ENCODE measurements at regions not wholly inside any gene's neighbourhood (a gene's known extent, or its start where the extent isn't known, plus 50 kb on each side); places are given as distances from the start of the nearest gene placed in this dataset.

GRCh38 chr13:39803156-39803555 lies 147.7 kb downstream of the COG6 start:
- H3K4me3 ChIP-seq (ENCODE audit: low read depth, low read length) = no peak overlapping the region
- no peak for DNase-seq (ENCODE audit: low read depth)
- no peak for TF ChIP-seq CTCF (IDR thresholded peaks at IDR 0.05; ENCODE audit: low read depth, low read length)

DNA sequence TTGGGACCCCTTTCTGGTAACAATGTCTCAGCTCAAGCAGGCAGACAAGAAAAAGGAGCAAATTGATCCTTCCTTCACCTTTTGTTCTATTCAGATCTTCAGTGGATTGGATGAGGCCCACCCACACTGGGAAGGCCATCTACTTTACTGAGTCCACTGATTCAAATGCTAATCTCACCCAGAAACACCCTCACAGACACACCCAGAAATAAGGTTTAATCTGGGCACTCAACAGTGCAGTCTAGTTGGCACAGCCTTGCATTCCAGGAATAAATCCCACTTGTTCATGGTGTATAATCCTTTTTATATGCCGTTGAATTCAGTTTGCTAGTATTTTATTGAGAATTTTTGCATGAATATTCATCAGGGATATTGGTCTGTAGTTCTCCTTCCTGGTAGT lies 148.4 kb downstream of the COG6 start:
- no peak overlapping the region for H3K4me3 ChIP-seq (ENCODE audit: low read depth, low read length)
- TF ChIP-seq MYC (IDR thresholded peaks at IDR 0.05; ENCODE audit: low read depth, low read length) (no peak), POLR2A (IDR thresholded peaks at IDR 0.05; ENCODE audit: extremely low read depth, insufficient read length) (no peak), CTCF (IDR thresholded peaks at IDR 0.05; ENCODE audit: low read depth, low read length) (no peak)
- TF ChIP-seq, protein P1, sequence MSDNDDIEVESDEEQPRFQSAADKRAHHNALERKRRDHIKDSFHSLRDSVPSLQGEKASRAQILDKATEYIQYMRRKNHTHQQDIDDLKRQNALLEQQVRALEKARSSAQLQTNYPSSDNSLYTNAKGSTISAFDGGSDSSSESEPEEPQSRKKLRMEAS (IDR thresholded peaks at IDR 0.05; ENCODE audit: low read depth, low read length) = no peak
- DNase-seq (ENCODE audit: low read depth) = no peak

DNA sequence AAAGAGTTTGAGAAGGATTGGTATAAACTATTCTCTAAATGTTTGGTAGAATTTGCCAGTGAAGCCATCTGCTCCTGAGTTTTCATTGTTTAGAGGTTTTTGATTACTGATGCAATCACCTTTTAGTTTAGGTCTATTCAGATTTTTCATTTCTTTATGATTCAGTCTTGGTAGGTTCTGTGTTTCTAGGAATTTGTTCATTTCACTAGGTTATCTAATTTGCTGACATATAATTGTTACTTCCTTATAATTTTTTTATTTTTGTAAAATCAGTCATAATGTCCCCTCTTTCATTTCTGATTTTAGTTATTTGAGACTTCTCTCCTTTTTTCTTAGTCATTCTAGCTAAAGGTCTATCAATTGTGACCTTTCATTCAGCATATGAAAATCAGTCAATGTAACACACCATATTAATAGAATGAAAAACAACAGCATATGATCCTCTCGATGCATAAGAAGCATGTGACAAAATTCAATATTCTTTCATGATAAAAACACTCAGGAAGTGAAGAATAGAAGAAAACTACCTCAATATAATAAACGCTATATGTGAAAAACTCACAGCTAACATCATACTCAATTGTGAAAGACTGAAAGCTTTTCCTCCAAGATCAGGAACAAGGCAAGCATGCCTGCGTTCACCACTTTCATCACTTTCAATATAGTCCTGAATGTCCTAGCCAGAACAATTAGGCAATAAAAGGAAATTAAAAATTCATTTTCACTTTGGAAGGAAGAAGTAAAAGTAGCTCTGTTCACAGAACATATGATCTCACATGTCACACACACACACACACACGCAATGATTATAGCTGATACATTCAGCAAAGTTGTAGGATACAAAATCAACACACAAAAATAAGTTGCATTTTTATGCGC lies 149.1 kb downstream of the COG6 start:
- no peak for TF ChIP-seq MYC (IDR thresholded peaks at IDR 0.05; ENCODE audit: low read depth, low read length)
- H3K4me3 ChIP-seq (ENCODE audit: low read depth, low read length) = no peak overlapping the region
- DNase-seq (ENCODE audit: low read depth) = no peak

GRCh38 chr13:39809466-39809865 lies 154.0 kb downstream of the COG6 start:
- no peak for DNase-seq (ENCODE audit: low read depth)
- TF ChIP-seq CTCF (IDR thresholded peaks at IDR 0.05; ENCODE audit: low read depth, low read length) (no peak), MYC (IDR thresholded peaks at IDR 0.05; ENCODE audit: low read depth, low read length) (no peak), POLR2A (IDR thresholded peaks at IDR 0.05; ENCODE audit: extremely low read depth, insufficient read length) (no peak)
- TF ChIP-seq, protein P1 (IDR thresholded peaks at IDR 0.05; ENCODE audit: low read depth, low read length) = no peak
- no peak overlapping the region for H3K4me3 ChIP-seq (ENCODE audit: low read depth, low read length)

GRCh38 chr13:39810091-39810877 lies 154.8 kb downstream of the COG6 start:
- no peak for DNase-seq (ENCODE audit: low read depth)
- no peak for TF ChIP-seq POLR2A (IDR thresholded peaks at IDR 0.05; ENCODE audit: extremely low read depth, insufficient read length)
- no peak for TF ChIP-seq MYC (IDR thresholded peaks at IDR 0.05; ENCODE audit: low read depth, low read length)
- no peak for TF ChIP-seq CTCF (IDR thresholded peaks at IDR 0.05; ENCODE audit: low read depth, low read length)
- TF ChIP-seq, protein P1 (IDR thresholded peaks at IDR 0.05; ENCODE audit: low read depth, low read length) = no peak
- H3K4me3 ChIP-seq (ENCODE audit: low read depth, low read length) = no peak overlapping the region

DNA sequence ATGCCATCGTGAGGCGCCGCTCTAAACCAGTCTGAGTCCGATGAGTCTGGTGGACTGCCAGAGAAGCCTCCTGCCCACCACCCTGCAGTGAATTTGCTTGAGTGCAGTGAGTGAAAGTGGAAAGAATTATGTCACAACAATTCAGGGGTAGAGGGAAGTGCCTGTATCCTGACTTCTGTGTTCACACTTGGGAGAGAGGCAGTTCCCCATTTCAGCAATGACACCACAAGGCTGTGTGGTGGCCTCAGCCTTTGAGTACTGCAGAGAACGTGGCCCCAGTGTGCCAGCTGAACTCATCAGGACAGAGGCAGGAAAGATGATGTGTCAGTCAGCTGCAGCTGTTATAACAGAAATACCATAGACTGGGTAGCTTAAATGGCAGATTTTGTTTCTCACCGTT lies 155.6 kb downstream of the COG6 start:
- H3K4me3 ChIP-seq (ENCODE audit: low read depth, low read length) = no peak overlapping the region
- TF ChIP-seq MYC (IDR thresholded peaks at IDR 0.05; ENCODE audit: low read depth, low read length) (no peak; the same call in none of the 2 replicates), CTCF (IDR thresholded peaks at IDR 0.05; ENCODE audit: low read depth, low read length) (no peak), POLR2A (IDR thresholded peaks at IDR 0.05; ENCODE audit: extremely low read depth, insufficient read length) (no peak)
- TF ChIP-seq, protein P1 (IDR thresholded peaks at IDR 0.05; ENCODE audit: low read depth, low read length) = peak; percentile 46; the same call in 1 of the 2 replicates
- DNase-seq (ENCODE audit: low read depth) = peak; percentile 77

All from NB4 (cell line).